Activated T-helper 1 cell treated with anti-CD3 and anti-CD28 coated beads, Interleukin-12 subunit alpha, Interleukin-12 subunit beta, Interleukin-2, Interleukin-4 antibody, amounts not matched to agents 30 ng/mL and 10 ng/mL and 1 ng/mL, durations not matched to agents 14 hours and 24 hours and 36 hours (primary cell): ENCODE measurements at regions not wholly inside any gene's neighbourhood (a gene's known extent, or its start where the extent isn't known, plus 50 kb on each side); places are given as distances from the start of the nearest gene placed in this dataset.
"Not testable (repeated sequence)": the region's sequence is repeated elsewhere in the genome, so short reads cannot be mapped to it uniquely, and the experiment has no call there.

Source experiments
- DNase-seq: peaks from one replicate; pipeline ENCODE4 v3.0.0; 2021; ENCODE audit warnings: low spot score
- H3K27ac Mint-ChIP-seq: one replicate; pipeline ENCODE4 v1.8.0; 2021; ENCODE audit warnings: mild to moderate bottlenecking, mixed read lengths
- H3K27me3 Mint-ChIP-seq: one replicate; pipeline ENCODE4 v1.8.0; 2022; ENCODE audit warnings: mild to moderate bottlenecking, moderate library complexity, mixed read lengths; ENCODE audit not compliant: insufficient read depth
- H3K36me3 Mint-ChIP-seq: one replicate; pipeline ENCODE4 v1.8.0; 2021; ENCODE audit warnings: low read depth, mixed read lengths
- H3K4me1 Mint-ChIP-seq: one replicate; pipeline ENCODE4 v1.8.0; 2021; ENCODE audit warnings: low read depth, mixed read lengths
- H3K4me3 Mint-ChIP-seq: one replicate; pipeline ENCODE4 v1.8.0; 2021; ENCODE audit warnings: mild to moderate bottlenecking, moderate library complexity, mixed read lengths
- H3K9me3 Mint-ChIP-seq: one replicate; pipeline ENCODE4 v1.8.0; 2021; ENCODE audit warnings: mixed read lengths
- intact Hi-C: fragments of 100-400 bp; cut with micrococcal nuclease; formaldehyde crosslinking; loops from one replicate; pipeline ENCODE4 v1.15.1; 2024

DNA sequence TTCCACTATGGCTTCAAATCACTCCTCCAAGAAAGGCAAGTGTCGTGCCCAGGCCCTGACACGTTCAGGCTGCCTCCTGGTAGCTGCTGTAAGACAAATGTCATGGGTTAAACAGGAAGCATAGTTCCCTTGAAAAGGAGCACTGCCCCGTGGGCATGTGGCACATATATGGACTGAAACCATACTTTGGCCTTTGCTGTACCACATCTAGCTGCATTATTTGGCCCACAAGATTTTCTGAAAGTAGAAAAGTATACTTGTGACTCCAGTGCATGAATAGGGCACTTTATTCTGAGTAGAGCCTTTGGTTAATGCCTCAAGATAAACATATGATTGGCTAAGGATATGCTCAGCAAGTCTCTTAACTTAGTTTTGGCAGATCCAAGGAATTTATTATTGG is 218.7 kb upstream of the EGLN3 start:
- Mint-ChIP-seq H3K9me3 (no peaks in the 10 kb centered on the region), H3K4me3 (no peak overlapping the region), H3K36me3 (no peaks in the 10 kb centered on the region), H3K27me3 (peaks cover 6% of the 10 kb centered on the region), H3K27ac (no peak overlapping the region), H3K4me1 (peaks cover 10% of the 10 kb centered on the region)
- DNase-seq = no peak
- intact Hi-C loops = no loop called here

DNA sequence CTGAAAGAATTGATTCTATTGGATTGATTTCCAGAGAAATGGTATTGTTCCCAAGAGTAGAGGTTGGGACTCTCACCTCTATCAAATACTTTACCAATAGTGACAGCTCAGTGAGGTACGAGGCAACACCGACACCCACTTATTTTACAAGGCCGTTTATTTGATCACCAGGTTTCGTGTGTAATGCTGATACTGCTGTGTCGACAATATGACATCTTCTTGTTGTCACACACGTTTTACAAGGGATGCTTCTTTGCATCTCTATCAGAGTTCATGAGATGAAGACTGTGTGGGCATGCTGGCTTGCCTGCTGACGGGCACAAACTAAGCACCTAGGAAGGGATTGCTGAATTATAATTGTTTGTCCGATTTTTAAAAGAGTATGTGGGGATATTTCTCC is 217.8 kb upstream of the EGLN3 start:
- no peaks in the 10 kb centered on the region for H3K36me3 Mint-ChIP-seq
- no peak overlapping the region for H3K4me3 Mint-ChIP-seq
- peaks cover 9% of the 10 kb centered on the region for H3K27me3 Mint-ChIP-seq
- DNase-seq = no peak
- intact Hi-C loops = no loop called here
- no peaks in the 10 kb centered on the region for H3K9me3 Mint-ChIP-seq
- H3K27ac Mint-ChIP-seq = no peak overlapping the region
- peaks cover 10% of the 10 kb centered on the region for H3K4me1 Mint-ChIP-seq

DNA sequence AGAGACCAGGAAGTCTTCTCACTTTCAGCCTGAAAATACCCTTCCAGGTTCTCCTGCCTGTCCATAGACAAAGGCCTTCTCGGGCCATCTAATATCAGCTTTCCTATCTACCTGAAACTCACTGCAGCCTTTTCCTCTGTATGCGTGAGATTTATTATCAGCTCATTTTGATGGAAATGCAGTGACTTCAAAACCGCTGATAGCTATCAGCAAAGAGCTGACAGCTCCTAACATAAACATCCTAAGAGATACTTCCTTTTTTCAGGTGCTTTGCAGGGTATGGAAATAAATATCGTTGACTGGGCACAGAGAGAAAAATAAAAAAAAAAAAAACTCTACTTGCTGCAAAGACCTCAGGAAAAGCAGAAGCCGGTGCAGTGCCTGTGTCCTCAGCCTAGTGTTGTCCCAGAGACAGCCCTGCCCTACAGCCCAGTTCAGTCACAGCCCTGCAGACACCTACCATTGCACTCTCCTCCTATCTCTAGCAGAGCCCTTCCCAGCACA is 215.0 kb upstream of the EGLN3 start:
- Mint-ChIP-seq H3K4me3 (no peak overlapping the region), H3K27ac (no peak overlapping the region), H3K27me3 (peaks cover 6% of the 10 kb centered on the region), H3K9me3 (no peaks in the 10 kb centered on the region), H3K36me3 (no peaks in the 10 kb centered on the region), H3K4me1 (peaks cover 20% of the 10 kb centered on the region)
- intact Hi-C loops = no loop called here
- DNase-seq = no peak

DNA sequence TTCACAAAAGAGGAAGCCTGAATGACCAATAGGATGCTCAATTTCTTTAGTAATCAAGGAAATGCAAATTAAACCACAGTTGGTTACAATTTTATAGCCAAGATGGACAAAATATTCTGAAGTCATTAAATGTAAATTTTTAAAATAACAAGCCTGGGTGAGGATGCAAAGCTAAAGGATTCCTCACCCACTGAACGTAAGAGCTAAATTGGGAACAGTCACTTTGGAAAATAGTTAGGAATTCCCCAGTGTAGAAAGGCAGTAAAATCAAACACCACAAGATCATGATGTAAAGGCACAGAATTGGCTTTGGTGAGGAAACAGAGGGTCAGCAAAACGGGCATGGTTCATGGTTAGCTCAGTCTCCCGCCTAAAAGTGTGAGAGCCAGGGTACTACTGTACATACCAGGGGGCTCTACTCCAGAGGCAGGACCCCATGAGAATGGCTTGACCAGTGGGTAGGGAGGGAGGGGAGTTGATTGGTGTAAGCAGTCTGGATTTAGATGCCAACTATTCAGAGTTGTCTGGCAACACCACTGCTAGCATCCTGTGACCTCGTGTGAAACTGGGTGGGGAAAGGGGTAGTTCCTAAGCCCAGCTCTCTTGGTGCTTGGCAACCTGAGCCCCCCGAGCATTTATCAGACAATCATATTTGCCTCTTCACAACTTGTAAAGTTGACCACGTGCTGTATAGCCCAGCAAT is 213.4 kb upstream of the EGLN3 start:
- Mint-ChIP-seq H3K4me3 (no peak overlapping the region), H3K27ac (no peak overlapping the region), H3K36me3 (no peaks in the 10 kb centered on the region), H3K9me3 (no peaks in the 10 kb centered on the region), H3K27me3 (peaks cover 6% of the 10 kb centered on the region), H3K4me1 (peaks cover 20% of the 10 kb centered on the region)
- intact Hi-C loops = no loop called here
- no peak for DNase-seq

DNA sequence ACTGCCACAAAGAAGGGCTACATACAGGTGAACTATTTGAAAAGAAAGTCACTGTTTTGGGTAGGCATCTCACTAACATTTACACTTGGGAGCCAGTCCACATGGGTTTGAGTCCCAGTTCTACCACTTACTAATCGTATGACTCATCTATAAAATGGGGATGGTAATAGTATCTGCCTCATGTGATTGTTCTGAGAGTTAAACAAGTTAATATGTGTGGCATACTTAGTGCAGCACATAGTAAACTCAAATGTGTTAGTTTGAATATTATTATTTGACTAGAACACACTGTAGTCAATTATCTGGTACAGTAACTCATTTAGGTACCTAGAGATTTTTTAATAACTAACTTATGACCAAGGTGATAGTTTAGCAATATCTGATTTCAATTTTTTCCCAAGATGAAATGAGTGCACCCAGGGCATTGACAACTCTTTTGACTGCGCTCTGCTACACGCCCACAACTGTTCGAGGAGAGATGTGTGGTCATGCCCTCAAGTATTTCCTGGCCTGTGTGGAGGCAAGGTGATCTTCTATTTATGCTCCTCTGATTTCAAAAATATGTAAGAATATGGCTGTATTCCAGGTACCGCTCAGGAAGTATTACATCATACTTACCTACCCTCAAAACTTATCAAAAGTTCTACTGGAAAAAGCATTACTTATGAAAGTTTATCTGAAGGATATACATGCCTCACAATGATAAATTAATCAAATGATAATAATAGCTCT is 210.6 kb upstream of the EGLN3 start:
- no peaks in the 10 kb centered on the region for H3K36me3 Mint-ChIP-seq
- H3K4me3 Mint-ChIP-seq = no peak overlapping the region
- H3K9me3 Mint-ChIP-seq = no peaks in the 10 kb centered on the region
- peaks cover 20% of the 10 kb centered on the region for H3K4me1 Mint-ChIP-seq
- H3K27ac Mint-ChIP-seq = no peak overlapping the region
- DNase-seq = no peak
- intact Hi-C loops = no loop called here
- H3K27me3 Mint-ChIP-seq = peaks cover 8% of the 10 kb centered on the region

DNA sequence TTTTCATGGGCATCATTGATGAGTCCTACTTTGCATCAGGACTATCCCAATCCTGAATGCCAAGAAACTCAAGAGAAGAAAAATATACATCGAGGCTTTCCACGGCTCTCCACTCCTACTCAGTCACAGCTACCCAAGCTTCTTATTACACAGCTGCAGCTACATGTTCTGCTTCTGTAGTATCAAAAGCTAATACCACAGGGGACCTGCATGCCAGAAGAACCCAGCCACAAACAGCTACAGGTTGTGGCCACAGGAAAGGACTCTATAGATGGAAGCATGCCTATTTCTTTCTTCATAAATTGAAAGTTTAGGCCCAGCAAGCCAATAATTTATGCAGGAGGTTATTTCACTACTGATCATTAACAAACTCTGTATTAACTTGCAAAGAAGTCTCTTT is 209.7 kb upstream of the EGLN3 start:
- H3K4me3 Mint-ChIP-seq = no peak overlapping the region
- H3K36me3 Mint-ChIP-seq = no peaks in the 10 kb centered on the region
- H3K27ac Mint-ChIP-seq = no peak overlapping the region
- peaks cover 5% of the 10 kb centered on the region for H3K27me3 Mint-ChIP-seq
- no peaks in the 10 kb centered on the region for H3K9me3 Mint-ChIP-seq
- intact Hi-C loops = no loop called here
- DNase-seq = no peak
- peaks cover 11% of the 10 kb centered on the region for H3K4me1 Mint-ChIP-seq

DNA sequence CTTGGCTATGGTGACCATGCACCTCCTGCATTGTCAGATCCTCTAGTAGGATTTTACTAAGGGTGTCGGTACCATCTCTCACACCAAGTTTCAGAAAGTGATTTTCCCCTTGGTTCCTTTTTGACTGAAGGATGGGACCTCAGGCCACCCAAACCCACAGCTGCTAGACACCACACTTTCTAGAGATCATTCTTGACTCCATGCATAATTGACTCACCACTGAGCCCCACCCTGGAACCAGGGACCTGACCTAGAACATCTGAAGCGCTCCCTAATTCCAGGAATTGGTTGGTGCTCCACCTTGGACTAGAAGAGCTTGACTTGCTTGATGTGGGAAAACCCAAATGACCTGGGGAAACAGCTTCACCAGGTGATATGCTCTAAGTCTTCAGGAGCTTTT is 206.8 kb upstream of the EGLN3 start:
- Mint-ChIP-seq H3K36me3 (no peaks in the 10 kb centered on the region), H3K27me3 (peaks cover 2% of the 10 kb centered on the region), H3K4me3 (no peak overlapping the region), H3K27ac (no peak overlapping the region), H3K4me1 (peaks cover 9% of the 10 kb centered on the region), H3K9me3 (no peaks in the 10 kb centered on the region)
- DNase-seq = no peak
- intact Hi-C loops = no loop called here

DNA sequence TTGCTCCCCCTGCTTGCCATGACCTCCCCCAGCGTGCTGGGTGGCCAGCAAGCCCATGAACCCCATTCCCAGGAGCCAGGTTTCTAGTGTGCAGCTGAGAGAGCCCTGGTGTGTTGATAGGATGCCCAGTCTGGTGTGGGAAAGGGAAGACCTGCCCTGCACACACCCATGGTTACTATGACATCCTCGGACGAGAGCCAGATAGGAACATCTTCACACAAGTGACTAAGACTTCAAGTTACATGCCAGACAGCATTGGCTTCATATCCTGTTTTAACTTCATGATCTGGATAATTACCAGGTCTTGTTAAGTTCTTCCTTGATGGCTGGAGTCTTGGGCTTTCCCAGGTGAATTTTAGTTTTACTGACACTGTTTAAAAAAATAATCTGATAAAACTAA is 196.6 kb upstream of the EGLN3 start:
- DNase-seq = no peak
- intact Hi-C loops = no loop called here
- Mint-ChIP-seq H3K9me3 (peaks cover 19% of the 10 kb centered on the region), H3K4me3 (no peak overlapping the region), H3K27ac (no peak overlapping the region), H3K27me3 (peaks cover 4% of the 10 kb centered on the region), H3K4me1 (no peaks in the 10 kb centered on the region), H3K36me3 (no peaks in the 10 kb centered on the region)

DNA sequence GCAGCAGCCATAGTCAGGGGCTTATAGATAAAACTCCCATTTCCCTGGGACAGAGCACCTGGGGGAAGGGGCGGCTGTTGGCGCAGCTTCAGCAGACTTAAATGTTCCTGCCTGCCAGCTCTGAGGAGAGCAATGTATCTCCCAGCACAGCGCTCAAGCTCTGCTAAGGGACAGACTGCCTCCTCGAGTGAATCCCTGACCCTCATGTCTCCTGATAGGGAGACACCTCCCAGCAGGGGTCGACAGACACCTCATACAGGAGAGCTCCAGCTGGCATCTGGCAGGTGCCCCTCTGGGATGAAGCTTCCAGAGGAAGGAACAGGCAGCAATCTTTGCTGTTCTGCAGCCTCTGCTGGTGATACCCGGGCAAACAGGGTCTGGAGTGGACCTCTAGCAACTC is 189.3 kb upstream of the EGLN3 start:
- H3K36me3 Mint-ChIP-seq, H3K27ac Mint-ChIP-seq, H3K27me3 Mint-ChIP-seq, intact Hi-C loops, H3K4me3 Mint-ChIP-seq, H3K4me1 Mint-ChIP-seq, DNase-seq: not testable (repeated sequence)
- peaks cover 29% of the 10 kb centered on the region for H3K9me3 Mint-ChIP-seq

DNA sequence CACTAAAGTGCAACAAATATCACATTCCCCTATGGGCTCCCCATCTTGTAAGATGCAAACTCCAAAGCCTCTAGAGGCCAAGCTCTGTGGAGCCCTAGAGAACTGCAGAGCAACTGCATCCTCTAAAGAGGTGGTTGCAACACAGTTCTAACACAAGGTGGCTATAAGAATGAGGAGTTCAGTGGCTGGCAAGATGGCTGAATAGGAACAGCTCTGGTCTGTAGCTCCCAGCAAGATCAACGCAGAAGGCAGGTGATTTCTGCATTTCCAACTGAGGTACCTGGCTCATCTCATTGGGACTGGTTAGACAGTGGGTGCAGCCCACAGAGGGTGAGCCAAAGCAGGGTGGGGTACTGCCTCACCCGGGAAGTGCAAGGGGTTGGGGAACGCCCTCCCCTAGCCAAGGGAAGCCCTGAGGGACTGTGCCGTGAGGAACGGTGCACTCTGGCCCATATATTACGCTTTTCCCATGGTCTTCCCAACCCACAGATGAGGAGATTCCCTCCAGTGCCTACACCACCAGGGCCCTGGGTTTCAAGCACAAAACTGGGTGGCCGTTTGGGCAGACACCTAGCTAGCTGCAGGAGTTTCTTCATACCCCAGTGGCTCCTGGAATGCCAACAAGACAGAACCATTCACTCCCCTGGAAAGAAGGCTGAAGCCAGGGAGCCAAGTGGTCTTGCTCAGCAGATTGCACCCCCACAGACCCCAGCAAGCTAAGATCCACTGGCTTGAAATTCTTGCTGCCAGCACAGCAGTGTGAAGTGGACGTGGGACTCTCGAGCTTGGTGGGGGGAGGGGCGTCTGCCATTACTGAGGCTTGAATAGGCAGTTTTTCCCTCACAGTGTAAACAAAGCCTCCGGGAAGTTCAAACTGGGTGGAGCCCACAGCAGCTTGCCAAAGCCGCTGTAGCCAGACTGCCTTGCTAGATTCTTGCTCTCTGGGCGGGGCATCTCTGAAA is 188.6 kb upstream of the EGLN3 start:
- H3K27me3 Mint-ChIP-seq, H3K27ac Mint-ChIP-seq, H3K4me1 Mint-ChIP-seq, DNase-seq, intact Hi-C loops, H3K4me3 Mint-ChIP-seq, H3K36me3 Mint-ChIP-seq: not testable (repeated sequence)
- peaks cover 24% of the 10 kb centered on the region for H3K9me3 Mint-ChIP-seq

DNA sequence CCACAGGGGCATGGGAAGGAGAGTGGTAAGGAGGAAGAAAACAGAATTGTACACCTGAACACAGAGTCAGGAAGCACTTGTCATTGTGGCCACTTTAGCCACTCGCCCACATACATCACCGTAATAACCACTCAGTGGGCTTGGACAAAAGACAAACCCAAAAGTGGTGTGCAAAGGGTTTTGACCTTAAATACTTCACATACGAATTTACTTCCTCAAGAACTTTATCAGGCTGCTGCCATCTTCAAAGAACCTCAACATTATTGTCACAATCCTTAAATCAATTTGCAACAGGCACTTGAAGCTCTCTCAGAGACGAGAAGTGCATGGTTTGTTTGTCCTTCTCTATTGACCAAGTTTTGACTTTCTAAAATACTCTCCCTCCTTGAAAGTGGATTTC is 187.3 kb upstream of the EGLN3 start:
- no peak for DNase-seq
- peaks cover 4% of the 10 kb centered on the region for H3K27me3 Mint-ChIP-seq
- no peak overlapping the region for H3K4me3 Mint-ChIP-seq
- peaks cover 18% of the 10 kb centered on the region for H3K9me3 Mint-ChIP-seq
- H3K4me1 Mint-ChIP-seq = no peaks in the 10 kb centered on the region
- no peaks in the 10 kb centered on the region for H3K36me3 Mint-ChIP-seq
- H3K27ac Mint-ChIP-seq = no peak overlapping the region
- intact Hi-C loops = no loop called here

DNA sequence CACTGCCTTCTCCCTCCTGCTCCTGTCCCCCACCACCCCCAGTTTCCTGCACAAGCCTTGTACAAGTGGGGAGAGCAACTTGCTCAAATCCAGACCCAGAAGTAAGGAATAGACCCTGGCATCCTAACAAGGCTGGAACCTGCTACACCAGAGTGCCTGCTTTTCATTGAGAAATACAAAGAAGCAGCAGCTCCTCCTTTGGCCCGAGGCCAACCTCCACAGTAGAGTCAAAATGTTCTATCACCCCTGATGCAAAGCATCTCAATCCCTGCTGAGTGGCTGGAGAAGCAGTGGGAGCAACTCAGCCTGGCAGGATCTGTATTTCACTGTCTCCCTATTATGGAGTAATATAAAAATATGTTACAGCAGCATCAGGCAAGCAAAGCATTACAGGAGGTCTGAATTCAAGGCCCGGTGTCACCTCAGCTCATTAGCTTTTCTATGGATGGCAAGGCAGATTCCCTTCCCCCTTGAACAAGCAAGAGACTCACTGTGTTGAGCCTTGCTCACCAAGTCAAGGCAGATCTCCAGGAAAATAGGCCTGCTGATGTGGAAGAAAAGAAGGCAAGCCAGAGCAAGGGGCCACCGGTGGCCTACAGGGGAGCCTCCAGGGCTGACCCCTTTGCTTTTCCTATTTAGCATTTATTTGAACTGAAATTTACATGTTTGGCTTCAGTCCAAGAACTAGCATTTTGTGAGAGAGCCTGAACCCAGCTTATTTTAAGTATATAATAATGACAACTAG is 186.3 kb upstream of the EGLN3 start:
- H3K4me3 Mint-ChIP-seq = no peak overlapping the region
- H3K9me3 Mint-ChIP-seq = peaks cover 11% of the 10 kb centered on the region
- DNase-seq = no peak
- no peak overlapping the region for H3K27ac Mint-ChIP-seq
- intact Hi-C loops = no loop called here
- no peaks in the 10 kb centered on the region for H3K4me1 Mint-ChIP-seq
- no peaks in the 10 kb centered on the region for H3K36me3 Mint-ChIP-seq
- H3K27me3 Mint-ChIP-seq = peaks cover 5% of the 10 kb centered on the region
